ENCODE measurements at regions not wholly inside any gene's neighbourhood (a gene's known extent, or its start where the extent isn't known, plus 50 kb on each side); places are given as distances from the start of the nearest gene placed in this dataset.

- Histone ChIP-seq H3K4me3 (no peak overlapping the region), H3K4me1 (peaks cover 0 to 11% (median 0%) of the 10 kb centered on the region in 10 experiments; a peak in 2 of 20 replicates), H4K20me1 (no peaks in the 10 kb centered on the region), H3K9me3 (replicated peaks in 1 of 11) (no peaks in the 10 kb centered on the region), H3K36me3 (no peaks in the 10 kb centered on the region), H3K4me2 (no peak overlapping the region), H3K27me3 (no peaks in the 10 kb centered on the region), H3K9ac (no peak overlapping the region), H3K27ac (no peak overlapping the region)
- TF ChIP-seq Cebpa-rat (IDR thresholded peaks at IDR 0.05) = no peak
Observed at GRCh38 chr14:34003082-34003668, 52.3 kb upstream of the EGLN3 start.

Data from BLaER1 treated with 17β-estradiol and CSF1 and Interleukin-3, amounts not matched to agents 10 nM and 100 nM (cell line).